Neural cell (in vitro differentiated cells): ENCODE measurements at regions not wholly inside any gene's neighbourhood (a gene's known extent, or its start where the extent isn't known, plus 50 kb on each side); places are given as distances from the start of the nearest gene placed in this dataset.

Source experiments
- H2AFZ ChIP-seq: fragments of 200-600, 300-800 bp; sonication (generic), shearing (Covaris generic); 2 replicates; pipeline ENCODE4 v1.6.0; 2014; ENCODE audit warnings: low read depth, mild to moderate bottlenecking, antibody characterized with exemption, low read length, moderate library complexity
- H3F3A ChIP-seq: fragments of 200-600 bp; shearing (Covaris generic); 2 replicates; pipeline ENCODE4 v1.6.1; 2016; ENCODE audit warnings: mild to moderate bottlenecking, moderate library complexity, mixed read lengths, antibody characterized with exemption, low read length; ENCODE audit not compliant: insufficient read depth, poor library complexity, severe bottlenecking
- H3K27ac ChIP-seq: fragments of 200-600, 300-800 bp; sonication (generic), shearing (Covaris generic); 2 replicates; pipeline ENCODE4 v1.5.1; 2014; ENCODE audit warnings: mild to moderate bottlenecking, low read length, moderate library complexity
- H3K27me3 ChIP-seq: fragments of 300-800, 200-600 bp; sonication (generic), shearing (Covaris generic); 2 replicates; pipeline ENCODE4 v1.6.0; 2014; ENCODE audit warnings: mild to moderate bottlenecking, low read depth, low read length, moderate library complexity; ENCODE audit not compliant: insufficient read depth
- H3K36me3 ChIP-seq: fragments of 300-800, 200-600 bp; sonication (generic), shearing (Covaris generic); 2 replicates; pipeline ENCODE4 v1.5.1; 2014; ENCODE audit warnings: mild to moderate bottlenecking, antibody characterized with exemption, low read length, moderate library complexity; ENCODE audit not compliant: insufficient read depth
- H3K4me2 ChIP-seq: fragments of 300-800, 200-600 bp; sonication (generic), shearing (Covaris generic); 2 replicates; pipeline ENCODE4 v1.6.0; 2014; ENCODE audit warnings: mild to moderate bottlenecking, low read length
- H3K4me3 ChIP-seq: fragments of 300-800, 200-600 bp; sonication (generic), shearing (Covaris generic); 2 replicates; pipeline ENCODE4 v1.5.1; 2014; ENCODE audit warnings: mild to moderate bottlenecking, low read length, moderate library complexity
- H3K79me2 ChIP-seq: fragments of 200-600 bp; shearing (Covaris generic); replicated peaks from 2 replicates; pipeline ENCODE4 v1.6.0; 2014; ENCODE audit warnings: mild to moderate bottlenecking, low read length, moderate library complexity; ENCODE audit not compliant: insufficient read depth
- H3K9ac ChIP-seq: fragments of 300-800, 200-600 bp; sonication (generic), shearing (Covaris generic); 2 replicates; pipeline ENCODE4 v1.6.1; 2016; ENCODE audit warnings: mild to moderate bottlenecking, low read length, mixed read lengths
- H3K9me2 ChIP-seq: fragments of 200-600 bp; shearing (Covaris generic); 2 replicates; pipeline ENCODE4 v1.6.1; 2016; ENCODE audit warnings: mild to moderate bottlenecking, low read length, mixed read lengths; ENCODE audit not compliant: insufficient read depth
- H3K9me3 ChIP-seq: fragments of 200-600, 300-800 bp; sonication (generic), shearing (Covaris generic); 2 replicates; pipeline ENCODE4 v1.6.1; 2016; ENCODE audit warnings: mild to moderate bottlenecking, mixed run types, low read length, moderate library complexity, mixed read lengths
- H4K20me1 ChIP-seq: fragments of 200-600 bp; shearing (Covaris generic); 2 replicates; pipeline ENCODE4 v1.6.1; 2016; ENCODE audit warnings: mild to moderate bottlenecking, mixed run types; ENCODE audit not compliant: insufficient read depth
- EP300 ChIP-seq: fragments of 450-650 bp; conservative IDR thresholded peaks from 2 replicates; pipeline ENCODE4 v1.6.1; 2014; ENCODE audit warnings: antibody characterized with exemption, mild to moderate bottlenecking, moderate library complexity; ENCODE audit not compliant: poor library complexity, severe bottlenecking
- EZH2 ChIP-seq: fragments of 200-600, 300-800 bp; shearing (Covaris generic), sonication (generic); IDR thresholded peaks from 2 replicates; pipeline ENCODE4 v1.6.1; 2014; ENCODE audit warnings: antibody characterized with exemption, low read length, borderline replicate concordance, mild to moderate bottlenecking; ENCODE audit not compliant: insufficient read depth, poor library complexity, severe bottlenecking
- MXI1 ChIP-seq: fragments of 450-650 bp; conservative IDR thresholded peaks from 2 replicates; pipeline ENCODE4 v1.6.1; 2014; ENCODE audit warnings: antibody characterized with exemption, mild to moderate bottlenecking; ENCODE audit not compliant: poor library complexity, severe bottlenecking
- POLR2AphosphoS5 ChIP-seq: IDR thresholded peaks from 2 replicates; pipeline ENCODE4 v1.6.1; 2012
- RAD21 ChIP-seq: fragments of 450-650 bp; conservative IDR thresholded peaks from 2 replicates; pipeline ENCODE4 v1.6.1; 2014; ENCODE audit warnings: antibody characterized with exemption, mild to moderate bottlenecking, moderate library complexity
- SMC3 ChIP-seq: fragments of 450-650 bp; conservative IDR thresholded peaks from 2 replicates; pipeline ENCODE4 v1.6.1; 2014; ENCODE audit warnings: antibody characterized with exemption, mild to moderate bottlenecking, moderate library complexity; ENCODE audit not compliant: poor library complexity
- TAF1 ChIP-seq: IDR thresholded peaks from 2 replicates; pipeline ENCODE4 v1.6.1; 2012; ENCODE audit warnings: low read depth
- TF ChIP-seq, protein P1 (sequence below): fragments of 450-650 bp; IDR thresholded peaks from 2 replicates; pipeline ENCODE4 v1.5.1; 2014; ENCODE audit warnings: antibody characterized with exemption, mild to moderate bottlenecking, moderate library complexity; ENCODE audit not compliant: poor library complexity, severe bottlenecking
- TF ChIP-seq, protein P2 (sequence below): IDR thresholded peaks from 2 replicates; pipeline ENCODE4 v1.6.1; 2012; ENCODE audit warnings: borderline replicate concordance

DNA sequence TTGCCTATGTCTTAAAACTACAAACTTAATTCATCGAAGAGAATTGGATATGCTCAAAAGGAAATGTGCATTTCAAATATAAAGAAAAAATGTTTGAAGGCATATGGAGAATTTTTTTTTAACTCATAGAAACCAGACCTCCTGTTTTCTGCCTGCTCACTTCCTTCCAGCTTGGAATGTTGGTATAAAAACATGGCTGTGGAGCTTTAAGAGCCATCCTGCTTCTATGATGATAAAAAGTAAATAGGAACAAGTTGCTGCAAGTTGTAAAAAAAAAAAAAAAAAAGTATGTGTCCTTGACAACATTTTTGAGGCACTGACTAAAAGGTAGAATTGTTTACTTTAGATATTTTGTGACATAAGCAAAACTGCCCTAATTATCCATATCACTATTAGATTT lies 1230.7 kb downstream of the PCDH9 start:
- Histone ChIP-seq H3K36me3 (no peaks in the 10 kb centered on the region), H4K20me1 (no peaks in the 10 kb centered on the region), H3K27me3 (no peaks in the 10 kb centered on the region), H3K9me3 (no peaks in the 10 kb centered on the region), H2AFZ (no peak overlapping the region), H3K9me2 (no peaks in the 10 kb centered on the region), H3F3A (no peaks in the 10 kb centered on the region), H3K79me2 (no peaks in the 10 kb centered on the region), H3K4me3 (no peak overlapping the region), H3K4me2 (no peak overlapping the region), H3K27ac (no peak overlapping the region), H3K9ac (no peak overlapping the region)
- TF ChIP-seq EP300 (no peak), RAD21 (no peak), POLR2AphosphoS5 (no peak), MXI1 (no peak), SMC3 (no peak), EZH2 (no peak), TAF1 (no peak)
- TF ChIP-seq, protein P1, sequence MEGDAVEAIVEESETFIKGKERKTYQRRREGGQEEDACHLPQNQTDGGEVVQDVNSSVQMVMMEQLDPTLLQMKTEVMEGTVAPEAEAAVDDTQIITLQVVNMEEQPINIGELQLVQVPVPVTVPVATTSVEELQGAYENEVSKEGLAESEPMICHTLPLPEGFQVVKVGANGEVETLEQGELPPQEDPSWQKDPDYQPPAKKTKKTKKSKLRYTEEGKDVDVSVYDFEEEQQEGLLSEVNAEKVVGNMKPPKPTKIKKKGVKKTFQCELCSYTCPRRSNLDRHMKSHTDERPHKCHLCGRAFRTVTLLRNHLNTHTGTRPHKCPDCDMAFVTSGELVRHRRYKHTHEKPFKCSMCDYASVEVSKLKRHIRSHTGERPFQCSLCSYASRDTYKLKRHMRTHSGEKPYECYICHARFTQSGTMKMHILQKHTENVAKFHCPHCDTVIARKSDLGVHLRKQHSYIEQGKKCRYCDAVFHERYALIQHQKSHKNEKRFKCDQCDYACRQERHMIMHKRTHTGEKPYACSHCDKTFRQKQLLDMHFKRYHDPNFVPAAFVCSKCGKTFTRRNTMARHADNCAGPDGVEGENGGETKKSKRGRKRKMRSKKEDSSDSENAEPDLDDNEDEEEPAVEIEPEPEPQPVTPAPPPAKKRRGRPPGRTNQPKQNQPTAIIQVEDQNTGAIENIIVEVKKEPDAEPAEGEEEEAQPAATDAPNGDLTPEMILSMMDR, result no peak
- TF ChIP-seq, protein P2, sequence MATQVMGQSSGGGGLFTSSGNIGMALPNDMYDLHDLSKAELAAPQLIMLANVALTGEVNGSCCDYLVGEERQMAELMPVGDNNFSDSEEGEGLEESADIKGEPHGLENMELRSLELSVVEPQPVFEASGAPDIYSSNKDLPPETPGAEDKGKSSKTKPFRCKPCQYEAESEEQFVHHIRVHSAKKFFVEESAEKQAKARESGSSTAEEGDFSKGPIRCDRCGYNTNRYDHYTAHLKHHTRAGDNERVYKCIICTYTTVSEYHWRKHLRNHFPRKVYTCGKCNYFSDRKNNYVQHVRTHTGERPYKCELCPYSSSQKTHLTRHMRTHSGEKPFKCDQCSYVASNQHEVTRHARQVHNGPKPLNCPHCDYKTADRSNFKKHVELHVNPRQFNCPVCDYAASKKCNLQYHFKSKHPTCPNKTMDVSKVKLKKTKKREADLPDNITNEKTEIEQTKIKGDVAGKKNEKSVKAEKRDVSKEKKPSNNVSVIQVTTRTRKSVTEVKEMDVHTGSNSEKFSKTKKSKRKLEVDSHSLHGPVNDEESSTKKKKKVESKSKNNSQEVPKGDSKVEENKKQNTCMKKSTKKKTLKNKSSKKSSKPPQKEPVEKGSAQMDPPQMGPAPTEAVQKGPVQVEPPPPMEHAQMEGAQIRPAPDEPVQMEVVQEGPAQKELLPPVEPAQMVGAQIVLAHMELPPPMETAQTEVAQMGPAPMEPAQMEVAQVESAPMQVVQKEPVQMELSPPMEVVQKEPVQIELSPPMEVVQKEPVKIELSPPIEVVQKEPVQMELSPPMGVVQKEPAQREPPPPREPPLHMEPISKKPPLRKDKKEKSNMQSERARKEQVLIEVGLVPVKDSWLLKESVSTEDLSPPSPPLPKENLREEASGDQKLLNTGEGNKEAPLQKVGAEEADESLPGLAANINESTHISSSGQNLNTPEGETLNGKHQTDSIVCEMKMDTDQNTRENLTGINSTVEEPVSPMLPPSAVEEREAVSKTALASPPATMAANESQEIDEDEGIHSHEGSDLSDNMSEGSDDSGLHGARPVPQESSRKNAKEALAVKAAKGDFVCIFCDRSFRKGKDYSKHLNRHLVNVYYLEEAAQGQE, result no peak

DNA sequence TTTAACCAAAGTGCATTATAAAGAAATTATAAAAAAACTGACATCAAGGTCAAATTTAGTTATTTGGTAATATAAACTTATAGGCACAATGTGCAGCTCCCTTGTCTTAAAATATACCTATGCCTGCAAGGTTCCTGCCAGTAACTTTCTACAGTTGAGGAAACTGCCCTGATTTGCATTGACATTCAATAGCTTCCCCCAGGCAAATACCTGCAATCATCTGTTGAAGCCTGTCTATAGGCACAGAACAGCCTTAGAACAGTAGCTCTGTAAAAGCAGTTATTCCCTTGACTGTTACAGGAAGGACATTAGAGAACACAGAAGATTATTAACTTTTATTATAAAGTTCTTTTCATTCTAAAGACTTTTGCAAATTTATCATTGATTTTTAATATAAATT lies 1239.5 kb downstream of the PCDH9 start:
- no peak overlapping the region for H2AFZ ChIP-seq
- no peaks in the 10 kb centered on the region for H3K9me2 ChIP-seq
- H3K27ac ChIP-seq, result no peak overlapping the region
- no peaks in the 10 kb centered on the region for H4K20me1 ChIP-seq
- no peak overlapping the region for H3K4me2 ChIP-seq
- H3K9me3 ChIP-seq, result no peaks in the 10 kb centered on the region
- H3K4me3 ChIP-seq, result no peak overlapping the region
- no peak overlapping the region for H3K9ac ChIP-seq
- no peaks in the 10 kb centered on the region for H3K27me3 ChIP-seq
- TF ChIP-seq POLR2AphosphoS5 (no peak), EZH2 (no peak), TAF1 (no peak), RAD21 (no peak), MXI1 (no peak), SMC3 (no peak), EP300 (no peak)
- TF ChIP-seq, protein P1, result no peak
- TF ChIP-seq, protein P2, result no peak
- no peaks in the 10 kb centered on the region for H3K79me2 ChIP-seq
- H3K36me3 ChIP-seq, result no peaks in the 10 kb centered on the region
- no peaks in the 10 kb centered on the region for H3F3A ChIP-seq
